Esophagus squamous epithelium (tissue), 5 donors: ENCODE measurements at regions not wholly inside any gene's neighbourhood (a gene's known extent, or its start where the extent isn't known, plus 50 kb on each side); places are given as distances from the start of the nearest gene placed in this dataset.

Experiments used
- DNase-seq: peaks from one replicate; lab custom pipeline; 2025; lab: John Stamatoyannopoulos, UW
- H3K27ac ChIP-seq, 4 donors: fragments of 200-600 bp; sonication (generic); one replicate each; pipeline ENCODE4 v1.5.1; 2016 to 2019; ENCODE audit warnings: mild to moderate bottlenecking in 1 of 4
- H3K27me3 ChIP-seq, 4 donors: fragments of 200-600 bp; sonication (generic); 1 replicate in 3 of 4; 2 replicates in 1 of 4; pipeline versions ENCODE4 v1.5.1 to v1.6.0; 2017 to 2021; ENCODE audit warnings: antibody characterized with exemption in 1 of 4
- H3K36me3 ChIP-seq, 3 donors: fragments of 200-600 bp; sonication (generic); one replicate each; pipeline ENCODE4 v1.5.1; 2016 to 2019
- H3K4me1 ChIP-seq, 3 donors: fragments of 200-600 bp; sonication (generic); one replicate each; pipeline ENCODE4 v1.5.1; 2017 to 2019
- H3K4me3 ChIP-seq, 4 donors: fragments of 200-600 bp; sonication (generic); 1 replicate in 3 of 4; 2 replicates in 1 of 4; pipeline ENCODE4 v1.5.1; 2016 to 2019; ENCODE audit warnings: mild to moderate bottlenecking in 2 of 4, moderate library complexity in 1 of 4
- H3K9me3 ChIP-seq, 3 donors: fragments of 200-600 bp; sonication (generic); one replicate each; pipeline ENCODE4 v1.5.1; 2016 to 2019
- POLR2A ChIP-seq, 4 donors: fragments of 450-650 bp; IDR thresholded peaks; one replicate each; pipeline ENCODE4 v1.6.1; 2017; ENCODE audit warnings: antibody characterized with exemption in 4 of 4, mild to moderate bottlenecking in 4 of 4, moderate library complexity in 3 of 4
- WGBS, 2 donors: methylation state at CpG; one replicate each; pipeline ENCODE4 v1.1.5; 2018; 5-methylcytosine and 5-hydroxymethylcytosine counted together
- intact Hi-C: fragments of 100-400 bp; cut with DNase I; formaldehyde crosslinking; loops from one replicate; pipeline ENCODE4 v1.15.0; 2022
- TF ChIP-seq, protein P1 (sequence below), 6 experiments: fragments of 450-650 bp in 4 of 6; fragments of 200-600 bp in 2 of 6; sonication (generic) in 2 of 6; IDR thresholded peaks; one replicate each; pipeline ENCODE4 v1.5.1; 2016 to 2019; ENCODE audit warnings: antibody characterized with exemption in 6 of 6, mild to moderate bottlenecking in 4 of 6, moderate library complexity in 4 of 6
- donor health status: DM: yes; HTN: yes; CAD: no.

DNA sequence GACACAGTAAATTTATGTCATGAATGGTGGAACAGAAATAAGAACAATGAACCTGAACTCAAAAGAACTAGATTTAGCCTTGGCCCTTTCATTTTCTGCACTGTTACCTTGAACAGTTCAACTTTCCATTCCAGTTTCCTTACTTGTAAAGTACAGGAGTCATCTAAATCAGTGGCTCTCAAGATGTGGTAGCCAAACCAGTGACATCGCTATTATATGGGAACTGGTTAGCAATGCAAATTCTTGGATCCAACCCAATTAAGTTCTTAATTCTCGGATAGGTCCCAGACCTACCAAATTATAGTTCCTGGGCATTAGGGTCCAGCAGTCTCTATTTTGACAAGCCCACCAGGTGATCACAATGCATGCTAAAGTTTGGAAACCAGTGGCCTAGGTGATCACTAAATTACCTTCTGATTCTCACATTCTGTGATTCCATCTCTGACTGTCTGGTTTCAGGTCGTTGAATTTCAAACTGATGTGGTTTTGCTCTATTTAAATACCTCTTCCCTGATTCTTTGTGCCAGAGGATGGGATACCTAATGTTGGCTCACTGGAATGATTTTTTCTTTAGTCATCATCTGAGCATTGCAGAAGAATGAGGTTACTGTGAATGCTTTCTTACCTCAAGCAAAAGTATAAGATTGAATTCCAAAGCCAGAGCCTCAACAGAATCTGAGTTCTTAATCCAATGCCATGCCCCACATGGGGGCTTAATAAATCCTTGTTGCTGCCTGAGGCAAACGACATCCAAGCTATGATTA is 253.8 kb downstream of the ENC1 start:
- Histone ChIP-seq H3K9me3 (no peaks in the 10 kb centered on the region), H3K27ac (no peak overlapping the region), H3K27me3 (no peaks in the 10 kb centered on the region), H3K4me1 (peaks cover 0 to 33% (median 15%) of the 10 kb centered on the region in 3 donors), H3K36me3 (no peaks in the 10 kb centered on the region), H3K4me3 (no peak overlapping the region)
- intact Hi-C loops, result no loop called here
- no peak for TF ChIP-seq POLR2A (IDR thresholded peaks at IDR 0.05)
- TF ChIP-seq, protein P1, sequence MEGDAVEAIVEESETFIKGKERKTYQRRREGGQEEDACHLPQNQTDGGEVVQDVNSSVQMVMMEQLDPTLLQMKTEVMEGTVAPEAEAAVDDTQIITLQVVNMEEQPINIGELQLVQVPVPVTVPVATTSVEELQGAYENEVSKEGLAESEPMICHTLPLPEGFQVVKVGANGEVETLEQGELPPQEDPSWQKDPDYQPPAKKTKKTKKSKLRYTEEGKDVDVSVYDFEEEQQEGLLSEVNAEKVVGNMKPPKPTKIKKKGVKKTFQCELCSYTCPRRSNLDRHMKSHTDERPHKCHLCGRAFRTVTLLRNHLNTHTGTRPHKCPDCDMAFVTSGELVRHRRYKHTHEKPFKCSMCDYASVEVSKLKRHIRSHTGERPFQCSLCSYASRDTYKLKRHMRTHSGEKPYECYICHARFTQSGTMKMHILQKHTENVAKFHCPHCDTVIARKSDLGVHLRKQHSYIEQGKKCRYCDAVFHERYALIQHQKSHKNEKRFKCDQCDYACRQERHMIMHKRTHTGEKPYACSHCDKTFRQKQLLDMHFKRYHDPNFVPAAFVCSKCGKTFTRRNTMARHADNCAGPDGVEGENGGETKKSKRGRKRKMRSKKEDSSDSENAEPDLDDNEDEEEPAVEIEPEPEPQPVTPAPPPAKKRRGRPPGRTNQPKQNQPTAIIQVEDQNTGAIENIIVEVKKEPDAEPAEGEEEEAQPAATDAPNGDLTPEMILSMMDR (IDR thresholded peaks at IDR 0.05), result no peak
- WGBS, 2 donors, result 55 to 77% methylated on average over 4 of the region's 4 CpGs
- no peak for DNase-seq

DNA sequence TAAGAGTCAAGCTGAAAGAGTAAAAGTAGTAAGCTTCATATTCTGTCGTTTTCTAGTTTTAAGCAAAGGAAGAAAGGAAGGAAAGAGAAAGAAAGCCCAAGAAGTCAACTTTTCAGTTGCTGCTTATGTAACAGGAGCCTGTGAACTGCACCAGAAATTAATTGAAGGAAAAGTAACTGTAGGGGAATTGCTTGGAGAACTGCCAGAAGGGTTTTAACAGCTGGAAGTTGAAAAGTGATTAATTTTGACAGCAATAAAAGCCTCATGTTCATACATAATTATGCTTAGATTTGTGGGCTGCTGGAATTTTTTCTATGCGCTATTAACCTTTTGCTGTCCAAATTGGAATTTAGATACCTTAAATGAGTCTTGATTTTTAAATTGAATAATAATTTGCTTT is 255.7 kb downstream of the ENC1 start:
- Histone ChIP-seq H3K9me3 (no peaks in the 10 kb centered on the region), H3K4me3 (no peak overlapping the region), H3K36me3 (no peaks in the 10 kb centered on the region), H3K4me1 (peaks cover 0 to 31% (median 15%) of the 10 kb centered on the region in 3 donors), H3K27ac (no peak overlapping the region), H3K27me3 (no peaks in the 10 kb centered on the region)
- DNase-seq, result no peak
- intact Hi-C loops, result no loop called here
- 14 to 21% methylated on average over 2 of the region's 2 CpGs for WGBS, 2 donors
- TF ChIP-seq, protein P1 (IDR thresholded peaks at IDR 0.05), result no peak
- TF ChIP-seq POLR2A (IDR thresholded peaks at IDR 0.05), result no peak

DNA sequence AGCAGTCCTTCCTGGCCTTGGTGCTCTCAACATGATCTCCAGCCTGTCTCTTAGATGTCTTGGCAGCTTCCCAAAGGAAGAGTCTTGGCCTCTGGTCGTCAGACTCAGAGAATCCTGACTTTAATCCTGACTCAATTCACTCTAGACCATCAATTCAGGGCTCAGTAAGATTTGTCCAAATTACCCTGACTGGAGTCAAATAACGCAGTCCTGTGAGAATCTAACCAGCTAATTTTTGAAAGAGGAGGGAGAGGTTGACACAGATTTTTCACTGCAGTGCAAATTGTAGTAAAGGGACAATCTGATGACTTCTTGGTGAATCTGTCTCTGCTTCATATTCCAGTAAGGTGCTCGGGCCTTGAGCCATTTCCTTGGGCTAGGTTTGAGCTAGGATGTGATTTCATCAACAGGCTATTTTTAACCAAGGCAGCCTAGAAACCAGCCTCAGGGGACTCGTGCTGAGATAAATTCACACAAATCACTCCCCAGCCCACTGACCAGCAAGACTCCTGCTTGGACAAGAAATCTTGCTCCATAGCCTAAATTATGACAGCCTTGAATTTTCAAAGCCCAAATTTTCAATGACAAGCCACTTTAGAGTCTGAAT is 257.4 kb downstream of the ENC1 start:
- DNase-seq, result no peak
- peak overlapping the region in 3 of 4 donors; percentile 1 to 71 (median 25) for H3K27ac ChIP-seq
- H3K4me1 ChIP-seq, result peaks cover 0 to 28% (median 15%) of the 10 kb centered on the region in 3 donors
- WGBS, 2 donors, result 42 to 50% methylated on average over 3 to 4 of the region's 4 CpGs
- TF ChIP-seq, protein P1 (IDR thresholded peaks at IDR 0.05), result no peak
- no peak for TF ChIP-seq POLR2A (IDR thresholded peaks at IDR 0.05)
- no peak overlapping the region for H3K4me3 ChIP-seq
- intact Hi-C loops, result no loop called here
- no peaks in the 10 kb centered on the region for H3K36me3 ChIP-seq
- no peaks in the 10 kb centered on the region for H3K27me3 ChIP-seq
- H3K9me3 ChIP-seq, result no peaks in the 10 kb centered on the region

DNA sequence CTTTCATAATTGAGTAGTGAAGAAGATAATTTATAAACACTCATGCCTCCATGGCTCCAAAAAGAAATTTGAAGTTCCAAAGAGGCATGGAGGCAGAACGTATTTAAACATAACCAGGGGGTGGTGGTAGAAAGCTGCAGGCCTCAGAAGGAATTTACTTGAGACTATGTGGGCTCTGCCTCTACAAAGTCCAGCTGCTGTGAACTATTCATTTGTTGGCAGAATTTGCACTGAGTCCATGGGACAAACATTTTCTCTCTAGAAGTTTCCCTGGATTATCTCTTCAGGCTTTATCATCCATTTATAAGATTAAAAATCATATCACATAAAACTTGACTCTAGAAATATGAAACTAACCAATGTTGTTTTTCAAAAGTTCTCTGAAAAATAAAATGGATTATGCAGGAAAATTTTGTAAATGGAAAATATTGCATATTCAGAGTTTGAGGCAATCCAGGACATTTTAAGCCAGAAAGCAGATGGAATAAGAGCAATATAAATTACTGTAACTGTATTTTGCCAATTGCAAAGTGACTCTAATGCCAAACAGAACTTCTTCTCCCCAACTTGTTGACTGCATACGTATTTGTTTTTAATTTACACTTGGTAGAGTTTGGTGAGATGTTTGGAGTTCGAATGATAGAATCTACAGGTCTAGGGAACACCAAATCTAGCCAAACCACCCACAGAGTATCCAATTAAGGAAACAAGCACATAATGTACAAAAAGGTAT is 258.2 kb downstream of the ENC1 start:
- no peak for DNase-seq
- Histone ChIP-seq H3K27me3 (no peaks in the 10 kb centered on the region), H3K4me1 (peaks cover 0 to 28% (median 15%) of the 10 kb centered on the region in 3 donors), H3K4me3 (no peak overlapping the region), H3K27ac (peak overlapping the region in 2 of 4 donors; percentile 1 to 71), H3K9me3 (no peaks in the 10 kb centered on the region), H3K36me3 (no peaks in the 10 kb centered on the region)
- intact Hi-C loops, result no loop called here
- WGBS, 2 donors, result 67 to 77% methylated on average over 3 of the region's 3 CpGs
- TF ChIP-seq, protein P1 (IDR thresholded peaks at IDR 0.05), result no peak
- TF ChIP-seq POLR2A (IDR thresholded peaks at IDR 0.05), result no peak

DNA sequence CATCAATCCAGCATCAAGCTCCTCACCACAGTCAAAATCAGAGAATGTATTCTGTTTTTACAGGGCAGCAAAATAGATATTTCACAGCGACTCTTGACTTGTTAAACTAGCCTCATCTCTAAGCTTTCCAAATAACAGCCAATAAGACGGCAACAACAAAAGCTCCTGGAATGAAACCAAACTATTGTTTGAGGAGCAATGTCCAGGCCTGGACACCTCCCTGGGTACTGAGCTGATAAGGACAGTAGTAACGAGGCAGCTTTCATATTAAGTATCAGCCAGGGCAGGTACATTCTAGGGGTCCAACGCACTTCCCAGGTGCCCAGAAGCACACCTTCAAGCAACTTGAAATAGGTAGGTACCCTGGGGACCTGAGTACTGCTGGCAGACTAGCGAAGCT is 260.3 kb downstream of the ENC1 start:
- Histone ChIP-seq H3K9me3 (no peaks in the 10 kb centered on the region), H3K27ac (no peak overlapping the region), H3K4me1 (peaks cover 0 to 25% (median 15%) of the 10 kb centered on the region in 3 donors), H3K27me3 (no peaks in the 10 kb centered on the region), H3K4me3 (no peak overlapping the region), H3K36me3 (no peaks in the 10 kb centered on the region)
- TF ChIP-seq POLR2A (IDR thresholded peaks at IDR 0.05), result no peak
- TF ChIP-seq, protein P1 (IDR thresholded peaks at IDR 0.05), result no peak
- intact Hi-C loops, result no loop called here
- 87 to 92% methylated on average over 4 to 5 of the region's 5 CpGs for WGBS, 2 donors
- no peak for DNase-seq
